SK-N-SH (cell line): ENCODE measurements at regions not wholly inside any gene's neighbourhood (a gene's known extent, or its start where the extent isn't known, plus 50 kb on each side); places are given as distances from the start of the nearest gene placed in this dataset.

ENCODE experiments used
- CTCF ChIA-PET: fragments of 300-600, 350-600 bp; formaldehyde crosslinking; extraction: SDS; loops from one replicate; lab custom pipeline; 2021; lab: Yijun Ruan, JAX
- POLR2A ChIA-PET: fragments of 350-600 bp; sonication (Branson Sonifier 250); formaldehyde crosslinking; extraction: SDS; loops from one replicate; lab custom pipeline; 2020; ENCODE audit warnings: antibody characterized with exemption, inconsistent platforms; lab: Yijun Ruan, JAX
- DNase-seq: peaks from one replicate; pipeline ENCODE4 v3.0.0; 2012
- H2AFZ ChIP-seq: fragments of 200-600 bp; sonication (generic); 2 replicates; pipeline ENCODE4 v1.8.1; 2016; ENCODE audit warnings: antibody characterized with exemption, mild to moderate bottlenecking, low read depth
- H3F3A ChIP-seq: fragments of 200-600 bp; sonication (generic); replicated peaks from 2 replicates; pipeline ENCODE3; 2016; ENCODE audit warnings: antibody characterized with exemption, mild to moderate bottlenecking; ENCODE audit not compliant: insufficient read depth
- H3K27ac ChIP-seq, 2 experiments: fragments of 200-500 bp in 1 of 2; fragments of 200-600 bp in 1 of 2; sonication (Bioruptor generic) in 1 of 2; sonication (generic), shearing (Covaris generic) in 1 of 2; 2 replicates each; pipeline versions ENCODE4 v1.5.1 to v1.6.1; 2014 to 2016; ENCODE audit warnings: low read depth in 2 of 2, inconsistent platforms in 1 of 2, low read length in 1 of 2, mild to moderate bottlenecking in 1 of 2, mixed read lengths in 1 of 2
- H3K27me3 ChIP-seq: fragments of 200-600 bp; sonication (generic), shearing (Covaris generic); 2 replicates; pipeline ENCODE4 v1.6.1; 2016; ENCODE audit warnings: mixed run types; ENCODE audit not compliant: insufficient read depth
- H3K36me3 ChIP-seq, 2 experiments: fragments of 200-500 bp in 1 of 2; fragments of 200-600 bp in 1 of 2; sonication (Bioruptor generic) in 1 of 2; sonication (generic) in 1 of 2; replicated peaks in 1 of 2; 2 replicates each; pipeline versions ENCODE3 to v1.5.1; 2014 to 2016; ENCODE audit warnings: low read length in 1 of 2, mild to moderate bottlenecking in 1 of 2; ENCODE audit not compliant: insufficient read depth in 2 of 2, control insufficient read depth in 1 of 2
- H3K4me1 ChIP-seq, 2 experiments: fragments of 200-500 bp in 1 of 2; fragments of 200-600 bp in 1 of 2; sonication (Bioruptor generic) in 1 of 2; sonication (generic), shearing (Covaris generic) in 1 of 2; 2 replicates each; pipeline versions ENCODE4 v1.5.1 to v1.6.1; 2014 to 2016; ENCODE audit warnings: low read depth in 1 of 2, low read length in 1 of 2, mixed run types in 1 of 2; ENCODE audit not compliant: insufficient read depth in 2 of 2, control insufficient read depth in 1 of 2
- H3K4me2 ChIP-seq: fragments of 200-600 bp; sonication (generic), shearing (Covaris generic); 2 replicates; pipeline ENCODE4 v1.6.1; 2017; ENCODE audit warnings: mixed run types
- H3K4me3 ChIP-seq, 2 experiments: fragments of 200-500 bp in 1 of 2; fragments of 200-600 bp in 1 of 2; sonication (Bioruptor generic) in 1 of 2; sonication (generic), shearing (Covaris generic) in 1 of 2; 2 replicates each; pipeline versions ENCODE4 v1.5.1 to v1.8.1; 2014 to 2016; ENCODE audit warnings: low read depth in 2 of 2, inconsistent platforms in 1 of 2, low read length in 1 of 2, mild to moderate bottlenecking in 1 of 2, mixed read lengths in 1 of 2, moderate library complexity in 1 of 2
- H3K79me2 ChIP-seq: fragments of 200-600 bp; sonication (generic); 2 replicates; pipeline ENCODE4 v1.8.1; 2017; ENCODE audit warnings: mild to moderate bottlenecking; ENCODE audit not compliant: insufficient read depth
- H3K9ac ChIP-seq: fragments of 200-600 bp; sonication (generic); 2 replicates; pipeline ENCODE4 v1.6.1; 2017; ENCODE audit warnings: mixed run types
- H3K9me2 ChIP-seq: fragments of 200-600 bp; sonication (generic); 2 replicates; pipeline ENCODE4 v1.6.1; 2017; ENCODE audit warnings: mixed run types
- H3K9me3 ChIP-seq: fragments of 200-600 bp; sonication (generic); 2 replicates; pipeline ENCODE4 v1.6.1; 2017; ENCODE audit warnings: mixed run types, mild to moderate bottlenecking, moderate library complexity
- H4K20me1 ChIP-seq: fragments of 200-600 bp; sonication (generic); 2 replicates; pipeline ENCODE4 v1.6.1; 2017; ENCODE audit warnings: mild to moderate bottlenecking, mixed run types; ENCODE audit not compliant: insufficient read depth
- ELF1 ChIP-seq: IDR thresholded peaks from 2 replicates; pipeline ENCODE4 v1.4.0; 2012
- EZH2phosphoT487 ChIP-seq: fragments of 200-600 bp; sonication (generic); IDR thresholded peaks from 2 replicates; pipeline ENCODE4 v1.6.1; 2017; ENCODE audit warnings: low read depth, mixed run types, mild to moderate bottlenecking, antibody characterized with exemption, moderate library complexity, borderline replicate concordance
- FOXM1 ChIP-seq: IDR thresholded peaks from 2 replicates; pipeline ENCODE4 v1.4.0; 2012; ENCODE audit warnings: low read depth, mild to moderate bottlenecking
- GABPA ChIP-seq: IDR thresholded peaks from 2 replicates; pipeline ENCODE4 v1.4.0; 2012; ENCODE audit warnings: low read depth, mild to moderate bottlenecking
- JUND ChIP-seq: IDR thresholded peaks from 2 replicates; pipeline ENCODE4 v1.4.0; 2012
- MXI1 ChIP-seq: IDR thresholded peaks from 2 replicates; pipeline ENCODE4 v1.6.1; 2012; ENCODE audit warnings: mild to moderate bottlenecking, low read depth, low read length, improper control_type of control experiment
- POLR2AphosphoS5 ChIP-seq: IDR thresholded peaks from 2 replicates; pipeline ENCODE4 v1.6.1; 2012; ENCODE audit warnings: low read depth, low read length
- RAD21 ChIP-seq: IDR thresholded peaks from 2 replicates; pipeline ENCODE4 v1.6.1; 2012; ENCODE audit warnings: mild to moderate bottlenecking, low read length
- RCOR1 ChIP-seq: fragments of 150-350 bp; IDR thresholded peaks from 2 replicates; pipeline ENCODE4 v1.6.1; 2017; ENCODE audit warnings: antibody characterized with exemption, low read length
- RFX5 ChIP-seq: IDR thresholded peaks from 2 replicates; pipeline ENCODE4 v1.6.1; 2012; ENCODE audit warnings: mild to moderate bottlenecking, improper control_type of control experiment, low read length
- SIN3A ChIP-seq: IDR thresholded peaks from 2 replicates; pipeline ENCODE4 v1.6.1; 2012; ENCODE audit warnings: low read depth, mild to moderate bottlenecking, low read length, moderate library complexity, borderline replicate concordance
- SMC3 ChIP-seq: IDR thresholded peaks from 2 replicates; pipeline ENCODE4 v1.6.1; 2012; ENCODE audit warnings: low read depth, low read length, improper control_type of control experiment
- TAF1 ChIP-seq: IDR thresholded peaks from 2 replicates; pipeline ENCODE4 v1.6.1; 2012; ENCODE audit warnings: low read depth, mild to moderate bottlenecking, low read length, moderate library complexity, borderline replicate concordance
- TCF12 ChIP-seq: IDR thresholded peaks from 2 replicates; pipeline ENCODE4 v1.4.0; 2012
- WGBS: methylation state at CpG from one replicate; pipeline ENCODE4 v1.1.6; 2017; ENCODE audit warnings: low lambda C conversion rate; 5-methylcytosine and 5-hydroxymethylcytosine counted together
- TF ChIP-seq, protein P1 (sequence below): IDR thresholded peaks from 2 replicates; pipeline ENCODE4; 2012
- TF ChIP-seq, protein P2 (sequence below): IDR thresholded peaks from 2 replicates; pipeline ENCODE4 v1.6.1; 2012; ENCODE audit warnings: mild to moderate bottlenecking, low read depth, low read length, moderate library complexity
- TF ChIP-seq, protein P3 (sequence below): IDR thresholded peaks from 2 replicates; pipeline ENCODE4 v1.4.0; 2012; ENCODE audit warnings: low read depth, borderline replicate concordance

DNA sequence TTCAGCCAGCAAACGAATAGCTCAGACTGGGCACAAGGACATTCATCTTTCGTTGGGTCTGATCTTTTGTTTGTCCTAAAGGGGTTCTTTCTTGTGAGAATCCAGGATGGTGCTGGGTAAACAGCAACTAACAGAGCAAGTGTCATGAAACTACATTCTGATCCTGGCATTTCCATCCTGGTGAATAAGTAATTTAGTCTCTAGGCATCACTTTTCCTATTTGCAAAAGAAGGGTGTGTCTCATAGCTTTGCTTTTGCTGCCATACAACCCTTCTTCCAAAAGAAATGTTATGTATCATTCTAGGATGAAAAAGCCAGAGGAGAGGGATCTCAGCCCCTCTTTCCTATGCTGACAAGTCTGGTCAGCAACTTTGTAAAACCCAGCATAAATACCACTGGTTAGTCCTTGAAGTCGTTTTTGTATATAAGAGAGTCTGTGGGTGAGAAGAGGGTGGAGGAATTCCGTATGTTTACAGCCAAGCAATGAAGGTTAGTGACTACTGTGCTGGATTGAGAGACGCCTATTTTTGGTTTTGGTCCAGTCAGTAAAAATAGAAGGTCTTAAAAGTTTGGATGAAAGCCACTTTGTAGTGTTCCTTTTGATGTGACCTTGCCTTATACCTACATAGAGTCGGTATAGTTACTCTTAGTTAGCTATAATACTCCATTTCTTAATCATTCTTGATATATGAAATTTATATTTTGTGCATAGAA lies 88.4 kb upstream of the SLC25A13 start:
- Histone ChIP-seq H3K9me2 (no peaks in the 10 kb centered on the region), H3K9ac (no peak overlapping the region), H3K27ac (no peak overlapping the region), H3K4me2 (no peak overlapping the region), H3K9me3 (no peaks in the 10 kb centered on the region), H3K4me3 (no peak overlapping the region)
- no peak for DNase-seq
- CTCF ChIA-PET, result interaction anchor here (0.7 to 10.3 kb wide), 6 partner anchors 15 to 617 kb away, joined by 3 to 130 read pairs (median 3); partner anchors contain the start of gene DLX5
- TF ChIP-seq GABPA (no peak), SMC3 (no peak), SIN3A (no peak), RAD21 (no peak), TCF12 (no peak), EZH2phosphoT487 (no peak), ELF1 (no peak), MXI1 (no peak), RCOR1 (no peak), POLR2AphosphoS5 (no peak), TAF1 (no peak), FOXM1 (no peak), RFX5 (no peak), JUND (no peak)
- TF ChIP-seq, protein P1, sequence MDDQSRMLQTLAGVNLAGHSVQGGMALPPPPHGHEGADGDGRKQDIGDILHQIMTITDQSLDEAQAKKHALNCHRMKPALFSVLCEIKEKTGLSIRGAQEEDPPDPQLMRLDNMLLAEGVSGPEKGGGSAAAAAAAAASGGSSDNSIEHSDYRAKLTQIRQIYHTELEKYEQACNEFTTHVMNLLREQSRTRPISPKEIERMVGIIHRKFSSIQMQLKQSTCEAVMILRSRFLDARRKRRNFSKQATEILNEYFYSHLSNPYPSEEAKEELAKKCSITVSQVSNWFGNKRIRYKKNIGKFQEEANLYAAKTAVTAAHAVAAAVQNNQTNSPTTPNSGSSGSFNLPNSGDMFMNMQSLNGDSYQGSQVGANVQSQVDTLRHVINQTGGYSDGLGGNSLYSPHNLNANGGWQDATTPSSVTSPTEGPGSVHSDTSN, result no peak
- TF ChIP-seq, protein P2, sequence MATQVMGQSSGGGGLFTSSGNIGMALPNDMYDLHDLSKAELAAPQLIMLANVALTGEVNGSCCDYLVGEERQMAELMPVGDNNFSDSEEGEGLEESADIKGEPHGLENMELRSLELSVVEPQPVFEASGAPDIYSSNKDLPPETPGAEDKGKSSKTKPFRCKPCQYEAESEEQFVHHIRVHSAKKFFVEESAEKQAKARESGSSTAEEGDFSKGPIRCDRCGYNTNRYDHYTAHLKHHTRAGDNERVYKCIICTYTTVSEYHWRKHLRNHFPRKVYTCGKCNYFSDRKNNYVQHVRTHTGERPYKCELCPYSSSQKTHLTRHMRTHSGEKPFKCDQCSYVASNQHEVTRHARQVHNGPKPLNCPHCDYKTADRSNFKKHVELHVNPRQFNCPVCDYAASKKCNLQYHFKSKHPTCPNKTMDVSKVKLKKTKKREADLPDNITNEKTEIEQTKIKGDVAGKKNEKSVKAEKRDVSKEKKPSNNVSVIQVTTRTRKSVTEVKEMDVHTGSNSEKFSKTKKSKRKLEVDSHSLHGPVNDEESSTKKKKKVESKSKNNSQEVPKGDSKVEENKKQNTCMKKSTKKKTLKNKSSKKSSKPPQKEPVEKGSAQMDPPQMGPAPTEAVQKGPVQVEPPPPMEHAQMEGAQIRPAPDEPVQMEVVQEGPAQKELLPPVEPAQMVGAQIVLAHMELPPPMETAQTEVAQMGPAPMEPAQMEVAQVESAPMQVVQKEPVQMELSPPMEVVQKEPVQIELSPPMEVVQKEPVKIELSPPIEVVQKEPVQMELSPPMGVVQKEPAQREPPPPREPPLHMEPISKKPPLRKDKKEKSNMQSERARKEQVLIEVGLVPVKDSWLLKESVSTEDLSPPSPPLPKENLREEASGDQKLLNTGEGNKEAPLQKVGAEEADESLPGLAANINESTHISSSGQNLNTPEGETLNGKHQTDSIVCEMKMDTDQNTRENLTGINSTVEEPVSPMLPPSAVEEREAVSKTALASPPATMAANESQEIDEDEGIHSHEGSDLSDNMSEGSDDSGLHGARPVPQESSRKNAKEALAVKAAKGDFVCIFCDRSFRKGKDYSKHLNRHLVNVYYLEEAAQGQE, result no peak
- TF ChIP-seq, protein P3, sequence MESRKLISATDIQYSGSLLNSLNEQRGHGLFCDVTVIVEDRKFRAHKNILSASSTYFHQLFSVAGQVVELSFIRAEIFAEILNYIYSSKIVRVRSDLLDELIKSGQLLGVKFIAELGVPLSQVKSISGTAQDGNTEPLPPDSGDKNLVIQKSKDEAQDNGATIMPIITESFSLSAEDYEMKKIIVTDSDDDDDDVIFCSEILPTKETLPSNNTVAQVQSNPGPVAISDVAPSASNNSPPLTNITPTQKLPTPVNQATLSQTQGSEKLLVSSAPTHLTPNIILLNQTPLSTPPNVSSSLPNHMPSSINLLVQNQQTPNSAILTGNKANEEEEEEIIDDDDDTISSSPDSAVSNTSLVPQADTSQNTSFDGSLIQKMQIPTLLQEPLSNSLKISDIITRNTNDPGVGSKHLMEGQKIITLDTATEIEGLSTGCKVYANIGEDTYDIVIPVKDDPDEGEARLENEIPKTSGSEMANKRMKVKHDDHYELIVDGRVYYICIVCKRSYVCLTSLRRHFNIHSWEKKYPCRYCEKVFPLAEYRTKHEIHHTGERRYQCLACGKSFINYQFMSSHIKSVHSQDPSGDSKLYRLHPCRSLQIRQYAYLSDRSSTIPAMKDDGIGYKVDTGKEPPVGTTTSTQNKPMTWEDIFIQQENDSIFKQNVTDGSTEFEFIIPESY, result no peak
- TF ChIP-seq, all 33 proteins: peak for 0
- H4K20me1 ChIP-seq, result no peaks in the 10 kb centered on the region
- no peaks in the 10 kb centered on the region for H3K79me2 ChIP-seq
- no peaks in the 10 kb centered on the region for H3K27me3 ChIP-seq
- WGBS, result 33% methylated on average over 6 of the region's 6 CpGs
- POLR2A ChIA-PET, result no interaction called here
- H2AFZ ChIP-seq, result no peak overlapping the region
- peaks cover 0 to under 1% of the 10 kb centered on the region in 2 experiments; a peak in 1 of 4 replicates for H3K4me1 ChIP-seq
- no peaks in the 10 kb centered on the region for H3F3A ChIP-seq
- no peaks in the 10 kb centered on the region for H3K36me3 ChIP-seq
